ENCODE measurements at regions not wholly inside any gene's neighbourhood (a gene's known extent, or its start where the extent isn't known, plus 50 kb on each side); places are given as distances from the start of the nearest gene placed in this dataset.
"Not testable (repeated sequence)": the region's sequence is repeated elsewhere in the genome, so short reads cannot be mapped to it uniquely, and the experiment has no call there.

DNA sequence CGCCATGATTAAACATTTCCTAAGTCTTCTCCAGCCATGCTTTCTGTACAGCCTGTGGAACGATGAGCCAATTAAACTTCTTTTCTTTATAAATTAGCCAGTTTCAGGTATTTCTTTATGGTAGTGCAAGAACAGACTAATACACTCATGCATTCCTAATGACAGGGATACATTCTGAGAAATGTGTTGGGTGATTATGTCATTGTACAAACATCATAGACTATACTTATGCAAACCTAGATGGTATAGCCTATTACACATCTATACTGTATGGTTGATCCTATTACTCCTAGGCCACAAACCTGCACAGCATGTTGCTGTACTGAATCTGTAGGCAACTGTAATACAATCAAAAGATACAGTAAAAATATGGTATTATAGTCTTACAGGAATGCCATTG lies 83.1 kb downstream of the ATOH1 start:
- no peak overlapping the region for H3K4me3 ChIP-seq (ENCODE audit: low read length)
- DNase-seq (ENCODE audit: low read depth) = no peak
- TF ChIP-seq, protein P1, sequence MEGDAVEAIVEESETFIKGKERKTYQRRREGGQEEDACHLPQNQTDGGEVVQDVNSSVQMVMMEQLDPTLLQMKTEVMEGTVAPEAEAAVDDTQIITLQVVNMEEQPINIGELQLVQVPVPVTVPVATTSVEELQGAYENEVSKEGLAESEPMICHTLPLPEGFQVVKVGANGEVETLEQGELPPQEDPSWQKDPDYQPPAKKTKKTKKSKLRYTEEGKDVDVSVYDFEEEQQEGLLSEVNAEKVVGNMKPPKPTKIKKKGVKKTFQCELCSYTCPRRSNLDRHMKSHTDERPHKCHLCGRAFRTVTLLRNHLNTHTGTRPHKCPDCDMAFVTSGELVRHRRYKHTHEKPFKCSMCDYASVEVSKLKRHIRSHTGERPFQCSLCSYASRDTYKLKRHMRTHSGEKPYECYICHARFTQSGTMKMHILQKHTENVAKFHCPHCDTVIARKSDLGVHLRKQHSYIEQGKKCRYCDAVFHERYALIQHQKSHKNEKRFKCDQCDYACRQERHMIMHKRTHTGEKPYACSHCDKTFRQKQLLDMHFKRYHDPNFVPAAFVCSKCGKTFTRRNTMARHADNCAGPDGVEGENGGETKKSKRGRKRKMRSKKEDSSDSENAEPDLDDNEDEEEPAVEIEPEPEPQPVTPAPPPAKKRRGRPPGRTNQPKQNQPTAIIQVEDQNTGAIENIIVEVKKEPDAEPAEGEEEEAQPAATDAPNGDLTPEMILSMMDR (conservative IDR thresholded peaks at IDR 0.05; ENCODE audit: low read depth, low read length) = no peak

DNA sequence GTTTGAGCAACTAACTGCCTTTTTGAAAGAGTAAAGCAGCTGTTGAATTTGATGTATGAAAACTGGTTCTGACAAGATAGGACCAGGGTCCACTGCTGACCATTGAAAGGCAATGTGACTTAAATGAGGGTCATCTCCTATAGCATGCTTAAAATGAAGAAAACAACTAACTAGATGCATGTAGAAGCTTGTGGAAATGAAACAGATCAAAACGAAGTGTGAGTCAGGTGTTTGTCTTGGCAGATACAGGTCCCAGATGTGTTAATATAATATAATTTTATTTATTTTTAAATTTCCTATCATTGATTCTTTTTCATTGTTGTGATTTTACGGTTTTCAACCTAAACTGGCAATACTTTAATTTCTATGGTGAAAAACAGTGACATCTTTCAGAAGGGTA lies 83.6 kb downstream of the ATOH1 start:
- TF ChIP-seq, protein P1 (conservative IDR thresholded peaks at IDR 0.05; ENCODE audit: low read depth, low read length) = no peak
- H3K4me3 ChIP-seq (ENCODE audit: low read length) = no peak overlapping the region
- DNase-seq (ENCODE audit: low read depth) = no peak

DNA sequence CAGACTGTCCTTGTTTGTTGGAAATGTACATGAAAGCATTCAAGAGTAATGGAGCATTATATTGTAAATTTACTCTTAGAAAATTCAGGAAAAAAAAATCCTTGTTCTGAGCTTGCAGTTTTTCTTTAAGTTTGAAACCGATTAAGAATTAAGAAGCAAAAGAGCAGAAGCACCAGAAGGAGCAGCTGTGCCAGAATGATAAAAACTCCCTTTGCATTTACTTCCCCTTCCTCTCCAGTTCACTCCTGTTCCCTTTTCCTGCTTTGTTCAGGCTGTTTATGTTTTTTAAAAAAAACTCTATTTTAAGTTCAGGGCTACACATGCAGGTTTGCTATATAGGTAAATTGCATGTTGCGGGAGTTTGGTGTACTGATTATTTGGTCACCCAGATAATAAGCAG lies 90.3 kb downstream of the ATOH1 start:
- TF ChIP-seq, protein P1 (conservative IDR thresholded peaks at IDR 0.05; ENCODE audit: low read depth, low read length) = no peak

DNA sequence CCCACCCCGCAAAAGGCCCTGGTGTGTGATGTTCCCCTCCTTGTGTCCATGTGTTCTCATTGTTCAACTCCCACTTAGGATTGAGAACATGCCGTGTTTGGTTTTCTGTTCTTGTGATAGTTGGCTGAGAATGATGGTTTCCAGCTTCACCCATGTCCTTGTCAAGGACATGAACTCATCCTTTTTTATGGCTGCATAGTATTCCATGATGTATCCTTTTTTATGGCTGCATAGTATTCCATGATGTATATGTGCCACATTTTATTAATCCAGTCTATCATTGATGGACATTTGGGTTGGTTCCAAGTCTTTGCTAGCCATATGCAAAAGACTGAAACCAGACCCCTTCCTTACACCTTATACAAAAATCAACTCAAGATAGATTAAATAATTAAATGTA lies 95.0 kb downstream of the ATOH1 start:
- not testable (repeated sequence) for H3K4me3 ChIP-seq (ENCODE audit: low read length); DNase-seq (ENCODE audit: low read depth)

More for the DNA sequence above, 90.3 kb downstream of the ATOH1 start:
- no peak overlapping the region for H3K4me3 ChIP-seq (ENCODE audit: low read length)
- no peak for DNase-seq (ENCODE audit: low read depth)

DNA sequence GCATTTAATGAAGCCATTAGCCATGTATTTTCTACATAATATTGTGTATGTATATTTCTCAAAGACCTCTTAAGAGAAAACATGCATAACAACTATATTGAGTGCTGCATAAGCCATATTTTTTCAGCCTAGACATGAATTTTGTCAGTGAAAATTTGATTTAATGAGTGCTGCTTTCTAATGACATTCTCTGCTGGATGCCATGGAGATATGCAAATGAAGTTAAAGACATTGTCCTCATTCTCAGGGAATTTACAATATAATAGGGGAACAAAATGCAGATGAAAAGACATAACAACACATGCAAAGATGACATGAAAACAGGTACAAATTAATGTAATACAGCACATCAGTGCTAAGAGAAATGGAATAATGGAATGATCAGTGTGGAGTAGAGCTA lies 118.7 kb downstream of the ATOH1 start:
- TF ChIP-seq, protein P1 (conservative IDR thresholded peaks at IDR 0.05; ENCODE audit: low read depth, low read length) = no peak
- H3K4me3 ChIP-seq (ENCODE audit: low read length) = no peak overlapping the region
- no peak for DNase-seq (ENCODE audit: low read depth)

DNA sequence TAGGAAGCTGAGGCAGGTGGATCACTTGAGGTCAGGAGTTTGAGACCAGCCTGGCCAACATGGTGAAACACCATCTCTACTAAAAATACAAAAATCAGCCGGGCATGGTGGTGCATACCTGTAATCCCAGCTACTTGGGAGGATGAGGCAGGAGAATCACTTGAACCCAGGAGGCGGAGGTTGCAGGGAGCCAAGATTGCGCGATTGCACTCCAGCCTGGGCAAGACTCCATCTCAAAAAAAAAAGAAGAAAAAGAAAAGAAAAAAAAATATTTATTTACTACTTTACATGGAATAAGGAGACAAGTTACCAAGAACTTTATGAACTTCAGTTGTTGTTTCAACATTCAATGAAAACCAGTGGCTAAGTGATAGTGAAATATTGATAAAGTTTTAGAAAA lies 121.7 kb downstream of the ATOH1 start:
- not testable (repeated sequence) for DNase-seq (ENCODE audit: low read depth); H3K4me3 ChIP-seq (ENCODE audit: low read length)

DNA sequence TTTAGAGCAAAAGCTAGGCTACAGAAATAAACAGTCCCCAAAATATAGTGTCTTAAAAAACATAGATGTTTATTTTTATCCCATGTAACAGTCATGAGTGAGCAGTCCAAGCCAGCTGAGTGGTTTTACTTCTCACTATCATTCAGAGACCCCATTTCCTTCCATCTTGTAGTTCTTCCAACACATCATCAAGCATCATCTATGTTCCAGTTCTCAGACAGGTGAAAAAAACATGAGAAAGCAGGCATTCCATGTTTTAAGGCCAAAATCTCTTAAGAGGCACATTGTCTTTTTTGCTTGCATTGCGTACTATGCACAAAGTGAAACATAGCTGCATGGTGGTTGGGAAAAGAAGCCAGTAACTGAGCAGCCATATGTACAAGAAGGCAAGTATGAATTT lies 128.6 kb downstream of the ATOH1 start:
- no peak for DNase-seq (ENCODE audit: low read depth)
- TF ChIP-seq, protein P1 (conservative IDR thresholded peaks at IDR 0.05; ENCODE audit: low read depth, low read length) = no peak
- no peak overlapping the region for H3K4me3 ChIP-seq (ENCODE audit: low read length)

DNA sequence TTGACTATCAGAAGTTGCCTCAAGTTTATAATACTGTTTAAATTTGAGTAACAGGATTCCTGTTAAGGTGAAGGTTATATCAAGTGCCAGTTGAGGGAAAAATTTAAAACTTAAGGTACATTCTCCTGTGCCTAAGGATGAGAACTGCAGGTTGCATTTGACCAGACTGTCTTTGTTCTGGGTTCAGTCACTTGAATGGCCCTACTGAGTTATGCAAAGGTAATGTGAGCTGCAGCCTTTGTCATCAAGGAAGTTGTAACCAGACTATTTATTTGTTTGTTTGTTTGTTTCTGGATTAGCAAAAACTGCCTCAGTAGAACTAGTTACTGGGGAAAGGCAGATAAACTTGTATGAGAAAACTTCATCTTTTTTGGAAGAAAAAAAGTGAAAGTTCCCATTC lies 131.9 kb downstream of the ATOH1 start:
- TF ChIP-seq, protein P1 (conservative IDR thresholded peaks at IDR 0.05; ENCODE audit: low read depth, low read length) = no peak
- no peak overlapping the region for H3K4me3 ChIP-seq (ENCODE audit: low read length)
- no peak for DNase-seq (ENCODE audit: low read depth)
